ENCODE measurements at regions not wholly inside any gene's neighbourhood (a gene's known extent, or its start where the extent isn't known, plus 50 kb on each side); places are given as distances from the start of the nearest gene placed in this dataset.
"Not testable (repeated sequence)": the region's sequence is repeated elsewhere in the genome, so short reads cannot be mapped to it uniquely, and the experiment has no call there.

DNA sequence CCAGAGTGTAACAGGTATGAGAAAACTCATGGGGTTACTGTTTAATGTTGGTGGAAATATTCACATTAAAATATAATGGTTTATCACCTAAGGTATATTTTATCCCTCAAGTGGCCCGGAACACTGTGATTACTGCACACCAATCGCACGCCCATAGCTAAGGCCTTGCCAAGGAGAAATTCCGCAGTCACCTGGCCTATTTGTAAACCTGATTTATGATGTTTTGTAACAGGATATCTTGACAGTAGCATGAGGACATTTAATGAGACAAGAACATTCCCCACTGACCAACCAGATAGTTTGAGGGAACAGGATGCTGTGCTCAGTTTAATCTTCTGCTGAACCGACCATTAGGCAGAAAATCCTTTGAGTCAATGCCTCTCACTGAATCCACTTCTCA, 61.7 kb upstream of the ROPN1B start:
- H3K36me3 ChIP-seq (ENCODE audit: control insufficient read depth in 2 of 2, insufficient read depth in 1 of 2, low read length in 2 of 2); H3K4me1 ChIP-seq (ENCODE audit: control insufficient read depth, insufficient read depth, low read length); CTCF ChIA-PET; H3K27ac ChIP-seq (ENCODE audit: extremely low read depth, low read depth, low read length); H3K4me3 ChIP-seq (ENCODE audit: low read depth, low read length); H3K9me3 ChIP-seq (ENCODE audit: control insufficient read depth, insufficient read depth, low read depth, low read length); POLR2A ChIA-PET: not testable (repeated sequence)

DNA sequence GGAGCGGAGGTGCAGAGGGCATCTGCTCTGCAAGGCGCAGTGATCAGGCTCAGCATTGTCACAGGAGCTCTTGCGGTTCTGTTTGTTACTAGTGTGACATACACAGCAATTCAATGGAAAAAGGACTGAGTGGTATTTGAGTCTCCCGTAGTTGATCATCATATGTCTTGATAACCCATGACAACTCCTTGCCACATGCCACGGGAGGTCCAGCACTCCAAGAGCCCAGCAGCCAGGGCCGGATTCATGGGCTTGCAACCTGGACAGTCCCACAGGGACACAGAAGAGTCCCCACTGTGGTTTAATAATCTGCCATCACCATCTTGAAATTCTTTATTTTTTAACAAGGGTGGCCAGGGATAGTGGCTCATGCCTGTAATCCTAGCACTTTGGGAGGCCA, 58.1 kb upstream of the ROPN1B start:
- CTCF ChIA-PET; H3K9me3 ChIP-seq (ENCODE audit: control insufficient read depth, insufficient read depth, low read depth, low read length); H3K4me3 ChIP-seq (ENCODE audit: low read depth, low read length); H3K4me1 ChIP-seq (ENCODE audit: control insufficient read depth, insufficient read depth, low read length); POLR2A ChIA-PET; H3K36me3 ChIP-seq (ENCODE audit: control insufficient read depth in 2 of 2, insufficient read depth in 1 of 2, low read length in 2 of 2); H3K27ac ChIP-seq (ENCODE audit: extremely low read depth, low read depth, low read length): not testable (repeated sequence)

DNA sequence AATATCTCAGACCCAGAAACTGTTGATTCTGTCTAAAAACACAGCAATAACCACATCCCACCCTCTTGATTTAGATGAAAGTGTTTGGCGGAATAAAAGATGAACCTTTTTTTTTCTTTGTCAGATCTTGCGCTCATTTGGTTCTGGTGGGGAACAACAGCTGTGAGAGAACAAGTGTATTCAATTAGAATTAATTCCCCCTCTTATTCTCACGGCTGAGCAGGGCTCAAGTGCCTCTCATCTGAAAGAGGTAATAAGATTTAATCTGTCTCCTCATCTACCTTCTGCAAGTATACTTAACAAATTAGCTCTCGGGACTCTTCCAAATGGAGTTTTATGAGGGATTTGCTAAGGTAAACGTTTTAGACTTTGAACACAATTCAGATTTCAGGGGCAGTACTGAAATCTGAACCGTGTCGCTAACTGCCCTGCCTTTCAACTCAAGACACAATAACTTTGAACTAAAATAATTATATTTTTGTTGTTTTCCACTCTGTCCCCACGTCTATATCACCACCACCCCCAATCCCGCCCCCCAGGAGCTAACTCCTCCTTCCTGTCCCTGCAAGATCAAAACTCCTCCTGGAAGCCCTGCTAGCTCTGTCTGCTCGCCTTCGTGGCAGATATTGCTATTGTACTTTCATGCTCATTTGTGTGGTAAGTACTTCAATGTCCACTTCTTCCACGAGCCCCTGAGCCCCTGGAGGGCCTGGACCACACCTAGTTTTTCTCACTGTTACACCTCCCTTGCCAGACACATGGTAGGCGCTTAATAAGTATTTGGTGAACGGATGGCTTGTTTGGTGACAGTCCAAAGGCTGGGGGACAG, 54.2 kb upstream of the ROPN1B start:
- POLR2A ChIA-PET = interaction anchor here (0.6 kb wide), 1 partner anchor 57 kb away, joined by 3 read pairs; no protein-coding TSS in a partner anchor
- CTCF ChIA-PET = not testable (repeated sequence)

DNA sequence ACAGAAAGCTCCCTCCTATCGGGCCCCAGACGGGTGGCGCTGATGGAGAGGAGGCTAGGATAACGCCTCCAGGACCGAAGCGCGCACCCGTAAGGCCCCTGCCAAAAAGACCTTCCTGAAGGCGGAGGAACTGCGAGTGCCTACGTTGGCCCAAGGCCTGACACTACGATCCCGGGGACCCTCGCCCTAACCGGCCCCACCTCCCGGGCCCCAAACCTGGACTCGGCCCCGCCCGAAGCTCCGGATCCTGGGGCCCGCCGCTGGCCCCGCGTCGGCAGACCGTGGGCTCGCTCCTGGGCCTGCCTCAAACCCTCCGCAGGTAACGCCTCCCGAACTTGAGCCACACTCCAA, 53.6 kb upstream of the ROPN1B start:
- CTCF ChIA-PET = interaction anchor here (0.7 kb wide), 1 partner anchor 14 kb away, joined by 3 read pairs; no protein-coding TSS in a partner anchor
- peak overlapping the region; percentile 49; the same call in 1 of the 2 replicates for H3K27ac ChIP-seq (ENCODE audit: extremely low read depth, low read depth, low read length)

More for the DNA sequence above, 54.2 kb upstream of the ROPN1B start:
- TF ChIP-seq WT1 (tag by site-specific recombination; IDR thresholded peaks at IDR 0.05) (peak; percentile 55; the same call in 1 of the 2 replicates), GLIS1 (tag by site-specific recombination; IDR thresholded peaks at IDR 0.05) (peak; percentile 23; the same call in 1 of the 2 replicates), OSR2 (tag by site-specific recombination; IDR thresholded peaks at IDR 0.05) (peak; percentile 66; the same call in 1 of the 2 replicates)
- TF ChIP-seq, protein P1, sequence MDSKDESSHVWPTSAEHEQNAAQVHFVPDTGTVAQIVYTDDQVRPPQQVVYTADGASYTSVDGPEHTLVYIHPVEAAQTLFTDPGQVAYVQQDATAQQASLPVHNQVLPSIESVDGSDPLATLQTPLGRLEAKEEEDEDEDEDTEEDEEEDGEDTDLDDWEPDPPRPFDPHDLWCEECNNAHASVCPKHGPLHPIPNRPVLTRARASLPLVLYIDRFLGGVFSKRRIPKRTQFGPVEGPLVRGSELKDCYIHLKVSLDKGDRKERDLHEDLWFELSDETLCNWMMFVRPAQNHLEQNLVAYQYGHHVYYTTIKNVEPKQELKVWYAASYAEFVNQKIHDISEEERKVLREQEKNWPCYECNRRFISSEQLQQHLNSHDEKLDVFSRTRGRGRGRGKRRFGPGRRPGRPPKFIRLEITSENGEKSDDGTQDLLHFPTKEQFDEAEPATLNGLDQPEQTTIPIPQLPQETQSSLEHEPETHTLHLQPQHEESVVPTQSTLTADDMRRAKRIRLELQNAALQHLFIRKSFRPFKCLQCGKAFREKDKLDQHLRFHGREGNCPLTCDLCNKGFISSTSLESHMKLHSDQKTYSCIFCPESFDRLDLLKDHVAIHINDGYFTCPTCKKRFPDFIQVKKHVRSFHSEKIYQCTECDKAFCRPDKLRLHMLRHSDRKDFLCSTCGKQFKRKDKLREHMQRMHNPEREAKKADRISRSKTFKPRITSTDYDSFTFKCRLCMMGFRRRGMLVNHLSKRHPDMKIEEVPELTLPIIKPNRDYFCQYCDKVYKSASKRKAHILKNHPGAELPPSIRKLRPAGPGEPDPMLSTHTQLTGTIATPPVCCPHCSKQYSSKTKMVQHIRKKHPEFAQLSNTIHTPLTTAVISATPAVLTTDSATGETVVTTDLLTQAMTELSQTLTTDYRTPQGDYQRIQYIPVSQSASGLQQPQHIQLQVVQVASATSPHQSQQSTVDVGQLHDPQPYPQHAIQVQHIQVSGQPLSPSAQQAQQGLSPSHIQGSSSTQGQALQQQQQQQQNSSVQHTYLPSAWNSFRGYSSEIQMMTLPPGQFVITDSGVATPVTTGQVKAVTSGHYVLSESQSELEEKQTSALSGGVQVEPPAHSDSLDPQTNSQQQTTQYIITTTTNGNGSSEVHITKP (tag by site-specific recombination; IDR thresholded peaks at IDR 0.05) = peak; percentile 58
- H3K27ac ChIP-seq (ENCODE audit: extremely low read depth, low read depth, low read length) = peak overlapping the region; percentile 49; the same call in 1 of the 2 replicates
- not testable (repeated sequence) for H3K4me1 ChIP-seq (ENCODE audit: control insufficient read depth, insufficient read depth, low read length); H3K9me3 ChIP-seq (ENCODE audit: control insufficient read depth, insufficient read depth, low read depth, low read length); H3K36me3 ChIP-seq (ENCODE audit: control insufficient read depth in 2 of 2, insufficient read depth in 1 of 2, low read length in 2 of 2)
- peak overlapping the region; percentile 54 for H3K4me3 ChIP-seq (ENCODE audit: low read depth, low read length)

DNA sequence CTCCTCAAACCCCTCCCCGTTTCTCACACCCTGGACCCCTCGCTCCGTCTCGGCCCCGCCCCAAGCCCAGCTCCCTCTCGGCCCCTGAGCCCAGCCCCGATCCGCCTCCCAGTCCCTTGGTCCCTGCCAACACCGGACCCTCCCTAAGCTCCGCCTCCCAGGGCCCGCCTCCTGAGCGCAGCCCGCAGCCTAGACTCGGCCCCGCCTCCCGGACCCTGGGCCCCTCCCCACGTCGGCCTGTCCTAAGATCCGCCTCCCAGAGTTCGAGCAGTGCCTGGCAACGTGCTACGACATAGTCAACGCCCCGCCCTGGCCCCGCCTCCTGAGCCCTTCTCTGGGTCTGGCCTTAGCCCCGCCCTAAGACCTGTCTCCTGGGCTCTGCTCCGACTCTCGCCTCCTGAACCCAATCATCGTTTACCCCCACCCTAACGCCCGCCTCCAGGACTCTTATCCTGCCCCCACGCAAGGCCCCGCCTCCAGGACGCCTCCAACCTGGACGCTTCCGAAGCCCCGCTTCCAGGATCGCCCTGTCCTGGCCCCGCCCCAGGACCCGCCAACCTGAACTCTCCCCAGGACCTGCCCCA, 53.1 kb upstream of the ROPN1B start:
- H3K36me3 ChIP-seq (ENCODE audit: control insufficient read depth in 2 of 2, insufficient read depth in 1 of 2, low read length in 2 of 2); POLR2A ChIA-PET; H3K4me1 ChIP-seq (ENCODE audit: control insufficient read depth, insufficient read depth, low read length); H3K27ac ChIP-seq (ENCODE audit: extremely low read depth, low read depth, low read length); H3K9me3 ChIP-seq (ENCODE audit: control insufficient read depth, insufficient read depth, low read depth, low read length): not testable (repeated sequence)
- CTCF ChIA-PET = interaction anchor here (0.7 kb wide), 1 partner anchor 14 kb away, joined by 3 read pairs; no protein-coding TSS in a partner anchor
- H3K4me3 ChIP-seq (ENCODE audit: low read depth, low read length) = peak overlapping the region; percentile 54
- TF ChIP-seq, protein P2, sequence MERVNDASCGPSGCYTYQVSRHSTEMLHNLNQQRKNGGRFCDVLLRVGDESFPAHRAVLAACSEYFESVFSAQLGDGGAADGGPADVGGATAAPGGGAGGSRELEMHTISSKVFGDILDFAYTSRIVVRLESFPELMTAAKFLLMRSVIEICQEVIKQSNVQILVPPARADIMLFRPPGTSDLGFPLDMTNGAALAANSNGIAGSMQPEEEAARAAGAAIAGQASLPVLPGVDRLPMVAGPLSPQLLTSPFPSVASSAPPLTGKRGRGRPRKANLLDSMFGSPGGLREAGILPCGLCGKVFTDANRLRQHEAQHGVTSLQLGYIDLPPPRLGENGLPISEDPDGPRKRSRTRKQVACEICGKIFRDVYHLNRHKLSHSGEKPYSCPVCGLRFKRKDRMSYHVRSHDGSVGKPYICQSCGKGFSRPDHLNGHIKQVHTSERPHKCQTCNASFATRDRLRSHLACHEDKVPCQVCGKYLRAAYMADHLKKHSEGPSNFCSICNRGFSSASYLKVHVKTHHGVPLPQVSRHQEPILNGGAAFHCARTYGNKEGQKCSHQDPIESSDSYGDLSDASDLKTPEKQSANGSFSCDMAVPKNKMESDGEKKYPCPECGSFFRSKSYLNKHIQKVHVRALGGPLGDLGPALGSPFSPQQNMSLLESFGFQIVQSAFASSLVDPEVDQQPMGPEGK (tag by site-specific recombination; IDR thresholded peaks at IDR 0.05) = peak; percentile 65
- peak; percentile 87 for TF ChIP-seq ZNF629 (tag by site-specific recombination; IDR thresholded peaks at IDR 0.05)
- peak; percentile 43; the same call in 1 of the 2 replicates for TF ChIP-seq GLIS1 (tag by site-specific recombination; IDR thresholded peaks at IDR 0.05)
- peak; percentile 13; the same call in 1 of the 2 replicates for TF ChIP-seq KLF8 (tag by site-specific recombination; IDR thresholded peaks at IDR 0.05)
- peak; percentile 32; the same call in 1 of the 2 replicates for TF ChIP-seq KLF9 (tag by site-specific recombination; IDR thresholded peaks at IDR 0.05; ENCODE audit: low read depth)
- peak; percentile 82 for TF ChIP-seq ZFHX2 (tag by site-specific recombination; conservative IDR thresholded peaks at IDR 0.05)
- peak; percentile 88 for TF ChIP-seq SP3 (tag by site-specific recombination; IDR thresholded peaks at IDR 0.05)
- TF ChIP-seq SP2 (tag by site-specific recombination; IDR thresholded peaks at IDR 0.05) = peak; percentile 84
- peak; percentile 84 for TF ChIP-seq IKZF3 (tag by site-specific recombination; IDR thresholded peaks at IDR 0.05)
- TF ChIP-seq GLIS2 (tag by site-specific recombination; IDR thresholded peaks at IDR 0.05) = peak; percentile 87
- TF ChIP-seq EGR2 (tag by site-specific recombination; IDR thresholded peaks at IDR 0.05; ENCODE audit: low read depth) = peak; percentile 84

More for the DNA sequence above, 53.6 kb upstream of the ROPN1B start:
- H3K36me3 ChIP-seq (ENCODE audit: control insufficient read depth in 2 of 2, insufficient read depth in 1 of 2, low read length in 2 of 2); POLR2A ChIA-PET; H3K4me1 ChIP-seq (ENCODE audit: control insufficient read depth, insufficient read depth, low read length); H3K9me3 ChIP-seq (ENCODE audit: control insufficient read depth, insufficient read depth, low read depth, low read length): not testable (repeated sequence)
- H3K4me3 ChIP-seq (ENCODE audit: low read depth, low read length) = peak overlapping the region; percentile 54
- TF ChIP-seq, protein P3, sequence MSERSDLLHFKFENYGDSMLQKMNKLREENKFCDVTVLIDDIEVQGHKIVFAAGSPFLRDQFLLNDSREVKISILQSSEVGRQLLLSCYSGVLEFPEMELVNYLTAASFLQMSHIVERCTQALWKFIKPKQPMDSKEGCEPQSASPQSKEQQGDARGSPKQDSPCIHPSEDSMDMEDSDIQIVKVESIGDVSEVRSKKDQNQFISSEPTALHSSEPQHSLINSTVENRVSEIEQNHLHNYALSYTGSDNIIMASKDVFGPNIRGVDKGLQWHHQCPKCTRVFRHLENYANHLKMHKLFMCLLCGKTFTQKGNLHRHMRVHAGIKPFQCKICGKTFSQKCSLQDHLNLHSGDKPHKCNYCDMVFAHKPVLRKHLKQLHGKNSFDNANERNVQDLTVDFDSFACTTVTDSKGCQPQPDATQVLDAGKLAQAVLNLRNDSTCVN (tag by site-specific recombination; optimal IDR thresholded peaks at IDR 0.05) = peak; percentile 70
- TF ChIP-seq ZNF335 (tag by site-specific recombination; conservative IDR thresholded peaks at IDR 0.05) (peak; percentile 83), ZBTB20 (tag by site-specific recombination; IDR thresholded peaks at IDR 0.05) (peak; percentile 93)

All from HEK293 (cell line).